ENCODE measurements at regions not wholly inside any gene's neighbourhood (a gene's known extent, or its start where the extent isn't known, plus 50 kb on each side); places are given as distances from the start of the nearest gene placed in this dataset.

DNA sequence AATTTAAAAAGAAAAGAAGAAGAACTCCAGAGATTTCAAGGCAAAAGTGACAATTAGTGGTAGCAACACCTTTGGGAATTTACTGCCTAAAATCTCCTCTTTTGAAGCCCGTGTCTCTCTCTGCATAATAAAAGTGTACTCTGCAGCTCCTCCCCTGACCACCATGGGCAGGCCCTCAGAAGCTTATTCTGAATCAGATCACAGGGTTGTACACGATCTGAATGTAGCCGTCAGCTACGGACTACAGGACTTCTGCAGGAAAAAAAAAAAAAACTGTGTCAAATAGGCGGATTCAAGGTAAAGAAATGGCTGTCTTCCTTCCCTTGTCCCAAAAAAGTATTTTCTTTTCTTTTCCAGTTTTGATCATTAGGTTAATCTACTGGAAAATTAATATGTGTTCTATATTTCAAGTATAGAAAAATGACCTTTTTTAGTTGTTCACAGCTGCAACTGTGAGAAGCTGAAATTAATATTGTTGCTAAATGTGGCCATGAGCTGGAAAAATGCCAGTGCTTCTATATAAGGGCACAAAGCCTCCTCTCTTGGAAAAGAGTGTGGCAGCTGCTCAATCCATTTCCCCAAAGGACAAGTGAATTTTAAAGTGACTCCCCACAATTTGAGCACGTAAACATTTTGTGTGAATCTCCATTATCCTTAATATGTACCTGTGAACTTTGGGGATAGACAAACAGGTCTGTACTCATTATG, 397.4 kb downstream of the C6orf118 start:
- no peak for DNase-seq

DNA sequence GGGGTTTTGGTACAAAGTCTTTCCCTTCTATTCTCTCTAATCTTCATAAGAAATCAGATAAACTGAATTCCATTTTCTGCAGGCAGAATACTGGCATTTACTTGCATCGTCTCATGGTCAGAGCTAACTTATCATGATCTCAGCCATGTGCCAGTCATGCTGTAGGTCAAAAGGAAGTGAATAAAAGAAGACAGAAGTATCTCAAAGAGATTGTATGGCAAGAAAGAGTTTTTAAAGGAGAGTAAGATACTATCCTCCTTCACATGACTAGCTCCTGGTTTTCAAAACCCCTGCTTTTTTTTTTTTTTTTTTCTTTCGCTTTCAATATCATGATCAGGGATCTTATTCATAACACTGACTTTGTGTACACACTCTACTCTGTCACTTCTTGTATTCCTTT, 398.3 kb downstream of the C6orf118 start:
- DNase-seq = no peak

DNA sequence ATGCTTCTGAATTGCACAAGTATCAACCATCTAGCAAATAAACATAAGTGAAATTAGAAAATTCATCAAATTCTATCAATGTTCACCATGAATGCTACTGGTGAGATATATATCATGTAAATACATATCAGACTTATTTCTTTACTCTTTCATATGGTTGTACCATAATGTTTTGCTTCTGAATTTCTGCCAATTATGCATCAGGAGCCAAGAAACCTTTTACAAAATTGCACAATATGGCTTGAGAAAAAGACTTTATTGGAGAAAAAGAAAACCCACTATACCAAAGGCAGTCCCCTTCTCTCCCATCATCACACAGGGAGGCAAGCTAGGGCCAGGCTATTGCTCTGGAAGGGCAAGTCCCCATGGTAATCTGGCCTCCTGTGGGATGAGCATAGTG, 402.6 kb downstream of the C6orf118 start:
- DNase-seq = no peak

DNA sequence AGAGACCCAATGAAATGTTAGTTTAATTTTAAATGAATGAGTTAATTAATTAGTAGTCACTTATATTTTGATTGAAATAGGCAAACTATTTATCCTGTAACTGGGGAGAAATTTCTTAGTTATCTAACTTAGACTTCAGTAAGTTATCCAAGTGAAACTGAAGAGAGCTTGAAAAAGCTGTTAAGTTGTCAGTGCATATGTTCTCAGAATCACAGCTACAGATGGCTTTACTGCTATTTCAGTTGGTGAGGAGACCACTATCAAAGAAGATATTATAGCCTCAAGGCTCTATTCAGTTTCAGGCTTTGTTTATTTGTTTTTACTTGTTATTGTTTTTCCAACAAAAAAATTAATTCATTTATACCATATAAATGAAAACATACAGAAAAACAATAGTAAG, 404.1 kb downstream of the C6orf118 start:
- no peak for DNase-seq

DNA sequence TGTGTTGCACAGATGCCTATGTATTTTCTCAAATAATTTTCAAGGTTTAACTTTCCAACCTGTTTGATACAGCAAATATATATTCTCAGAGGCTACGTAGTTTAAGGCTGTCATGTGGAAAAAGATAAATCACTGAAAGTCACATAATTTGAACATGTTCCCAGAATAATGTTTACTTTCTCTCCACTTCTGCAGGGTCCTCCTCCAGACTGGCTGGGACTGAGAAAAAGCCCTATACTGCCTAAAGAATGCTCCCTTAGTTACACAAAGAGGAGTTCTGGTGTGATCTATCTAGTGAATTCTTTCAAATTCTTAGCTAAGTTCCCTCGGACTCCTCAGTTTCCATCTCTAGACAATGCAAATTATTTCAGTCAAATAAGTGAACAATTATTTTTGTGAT, 411.0 kb downstream of the C6orf118 start:
- DNase-seq = no peak

DNA sequence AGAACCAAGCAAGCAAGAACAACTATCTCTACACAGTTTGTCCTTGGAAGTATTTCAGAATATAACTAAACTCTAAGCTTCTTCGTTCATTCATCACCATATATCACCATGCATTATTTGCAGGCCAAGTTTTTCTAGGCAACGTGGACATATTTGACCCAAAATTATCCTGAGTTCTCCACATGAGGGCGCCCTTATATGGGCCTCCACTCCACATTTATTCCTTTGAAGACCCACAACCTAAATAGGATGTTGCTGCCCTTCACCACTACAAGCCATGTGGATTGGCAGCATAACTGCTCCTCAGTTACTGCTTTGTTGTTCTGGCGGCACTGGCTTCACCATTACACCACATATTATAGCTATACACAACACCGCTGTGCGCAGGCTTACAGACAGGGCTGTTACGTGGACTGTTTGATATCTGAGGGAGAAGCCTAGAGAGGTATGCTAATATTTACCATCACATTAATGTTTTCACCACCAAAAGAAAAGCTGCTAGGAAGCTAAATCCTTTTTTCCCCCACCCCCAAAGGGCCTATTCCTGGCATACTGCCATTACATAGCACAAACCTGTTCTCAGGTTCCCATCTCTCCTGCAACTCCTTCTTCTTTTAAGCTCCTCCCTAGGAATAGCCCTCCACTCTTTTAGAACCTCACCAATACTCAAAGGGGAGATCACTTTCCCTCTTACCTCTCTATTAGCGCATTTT, 411.7 kb downstream of the C6orf118 start:
- DNase-seq = no peak

DNA sequence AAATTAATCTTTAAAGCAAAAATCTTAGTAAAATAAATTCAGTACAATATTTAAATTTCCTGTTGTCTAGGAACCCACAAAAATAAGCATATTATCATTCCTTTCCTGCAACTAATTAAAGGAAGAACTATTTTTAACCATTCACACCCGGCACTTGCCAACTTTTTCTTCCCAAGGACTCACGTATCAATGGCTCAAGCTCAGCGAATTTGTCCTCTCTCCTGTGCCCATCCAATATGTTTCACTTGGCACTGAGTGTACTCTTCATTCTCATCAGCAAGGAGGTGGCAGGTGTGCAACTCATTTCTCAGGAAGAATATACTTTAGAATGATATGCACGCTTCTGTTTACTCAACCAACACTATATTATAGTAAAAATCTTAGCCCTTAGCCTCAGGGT, 419.4 kb downstream of the C6orf118 start:
- DNase-seq = no peak

DNA sequence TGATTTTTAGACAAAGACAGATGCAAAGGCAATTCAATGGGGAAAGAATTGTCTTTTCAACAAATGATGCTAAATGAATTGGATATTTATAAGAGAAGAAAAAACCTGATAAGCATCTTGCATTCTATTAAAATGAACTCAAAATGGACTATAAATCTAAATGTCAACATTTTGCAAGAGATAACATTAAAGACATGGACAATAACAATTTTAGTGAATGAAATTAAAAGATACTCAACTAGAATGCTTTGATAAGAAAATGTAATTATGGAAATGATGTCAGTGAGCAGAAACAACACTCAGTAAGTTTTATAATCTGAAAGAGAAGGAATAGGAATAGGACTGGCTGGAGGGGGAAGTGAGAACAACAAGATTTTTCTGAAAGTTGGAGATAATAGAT, 421.7 kb downstream of the C6orf118 start:
- no peak for DNase-seq

DNA sequence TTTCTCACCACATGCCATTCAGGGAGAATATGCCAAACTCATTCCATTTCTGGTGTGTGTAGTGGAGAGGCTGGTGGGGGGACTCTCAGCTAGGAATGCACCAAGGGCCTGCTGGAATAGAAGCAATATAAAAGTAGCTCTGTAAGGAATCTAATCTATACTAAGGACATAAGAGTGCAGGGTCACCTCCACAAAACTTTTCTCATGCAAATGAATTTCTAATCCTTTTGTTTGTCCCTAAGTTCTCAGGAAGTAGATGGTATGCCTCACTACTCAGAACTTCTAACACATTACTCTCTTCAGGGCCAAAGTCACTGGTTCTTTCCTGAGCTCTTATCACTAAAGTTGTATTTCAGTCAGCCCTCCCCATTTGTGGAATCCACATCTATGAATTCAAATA, 427.2 kb downstream of the C6orf118 start:
- no peak for DNase-seq

DNA sequence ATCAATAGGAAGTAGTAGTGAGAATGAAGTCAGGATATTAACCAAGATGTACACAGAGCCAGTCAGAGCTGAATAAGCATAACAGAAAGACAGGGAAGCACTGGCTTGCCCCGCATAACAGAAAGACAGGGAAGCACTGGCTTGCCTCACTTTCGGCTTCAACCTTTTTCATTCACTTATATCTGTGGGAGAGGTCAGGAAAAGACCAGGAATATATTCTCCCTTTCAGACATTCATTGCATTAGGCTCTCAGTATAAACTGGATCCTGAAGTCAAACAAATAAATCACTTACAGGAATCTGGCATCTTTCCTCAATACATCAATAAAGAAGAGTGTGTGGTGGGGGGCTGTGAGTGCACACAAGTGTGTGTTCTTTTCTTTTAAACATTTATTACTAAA, 437.6 kb downstream of the C6orf118 start:
- no peak for DNase-seq

DNA sequence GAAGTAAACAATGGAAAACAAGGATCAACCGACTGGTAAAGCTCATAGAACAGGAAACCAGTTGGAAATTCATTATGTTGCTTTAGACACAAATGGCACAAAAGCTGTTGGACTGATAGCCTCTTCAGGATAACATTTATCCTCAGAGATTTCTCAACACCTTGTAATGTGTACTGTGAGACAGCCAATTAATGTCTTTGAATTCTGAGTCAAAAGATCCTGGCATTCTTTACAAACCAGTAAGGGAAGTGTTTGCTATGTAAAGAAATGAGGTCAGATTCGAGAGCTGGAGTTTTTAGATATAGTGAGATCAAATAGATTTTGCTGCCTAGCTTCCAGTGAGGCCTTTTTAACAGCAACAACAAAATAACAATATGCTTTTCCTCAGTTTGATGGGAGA, 439.2 kb downstream of the C6orf118 start:
- DNase-seq = no peak

DNA sequence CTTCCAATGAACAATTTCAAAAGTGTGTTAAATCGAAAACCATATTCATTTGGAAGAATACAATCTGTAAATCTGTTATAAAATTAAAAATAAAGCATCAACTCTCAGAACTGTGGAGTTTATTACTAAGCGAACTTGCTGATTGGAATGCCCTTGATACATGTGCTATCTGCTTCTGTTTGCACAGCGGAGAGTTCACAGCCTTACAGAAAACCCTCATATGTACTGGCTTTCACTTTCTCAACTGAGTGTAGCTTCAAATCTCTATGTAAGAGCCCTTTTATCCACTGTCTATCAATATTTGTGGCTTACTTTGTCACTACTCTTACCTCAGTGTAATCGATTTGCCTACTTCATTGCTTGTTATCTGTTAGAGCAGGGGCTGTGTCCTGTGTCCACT, 447.4 kb downstream of the C6orf118 start:
- no peak for DNase-seq

DNA sequence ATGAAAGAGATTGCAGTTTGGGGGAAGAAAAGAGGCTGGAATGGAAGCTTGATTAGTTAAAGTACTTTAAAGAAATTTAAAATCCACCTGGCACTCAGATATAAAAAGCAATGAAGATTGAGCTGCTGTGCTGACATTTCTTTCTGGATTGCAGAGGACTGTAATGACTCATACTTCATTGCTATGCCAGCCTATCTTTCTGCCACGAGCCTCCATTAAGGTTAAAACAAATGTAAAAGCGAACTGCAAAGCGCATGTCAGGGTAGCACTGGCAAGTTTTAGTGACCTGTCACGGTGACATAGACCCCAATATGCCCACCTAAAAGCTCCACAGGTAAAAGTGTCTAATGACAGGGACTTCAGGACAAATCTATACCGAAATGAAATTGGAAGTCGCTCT, 449.6 kb downstream of the C6orf118 start:
- DNase-seq = no peak

DNA sequence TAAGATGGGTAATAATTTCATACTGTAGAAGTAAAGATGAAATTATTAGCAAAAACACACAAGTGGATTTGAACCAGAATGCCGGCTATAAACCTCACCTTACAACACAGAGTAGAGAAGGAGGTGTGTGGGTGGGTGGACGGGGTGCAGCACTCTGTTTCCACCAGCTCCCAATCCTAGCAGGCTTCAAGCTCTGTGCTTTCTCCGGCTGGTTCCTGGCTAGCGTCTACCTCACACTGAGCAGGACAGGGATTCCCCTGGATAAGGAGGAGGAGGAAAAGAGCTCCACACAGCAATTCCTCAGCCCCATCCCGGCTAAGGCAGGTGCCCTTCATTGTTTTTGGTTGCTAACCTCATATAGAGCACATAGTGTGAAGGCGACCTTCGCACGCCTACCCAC, 453.3 kb downstream of the C6orf118 start:
- DNase-seq = no peak

DNA sequence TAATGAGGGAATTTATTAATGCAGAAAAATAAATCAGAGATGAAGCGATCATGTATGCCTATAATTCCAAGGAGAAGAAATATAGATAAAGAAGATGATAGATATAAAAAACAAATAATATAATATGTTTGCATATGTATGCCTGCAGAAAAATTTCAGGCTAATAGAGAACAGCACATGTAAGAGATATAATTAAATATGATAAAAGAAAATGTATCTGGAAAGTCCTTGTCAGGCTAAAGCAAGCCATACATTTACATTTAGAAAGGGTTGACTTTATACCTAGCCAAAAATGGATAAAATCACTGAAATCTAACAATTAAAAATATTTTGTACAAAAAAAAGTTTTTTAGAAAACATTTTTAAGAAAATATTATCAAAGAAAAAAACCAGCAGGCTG, 454.1 kb downstream of the C6orf118 start:
- no peak for DNase-seq

DNA sequence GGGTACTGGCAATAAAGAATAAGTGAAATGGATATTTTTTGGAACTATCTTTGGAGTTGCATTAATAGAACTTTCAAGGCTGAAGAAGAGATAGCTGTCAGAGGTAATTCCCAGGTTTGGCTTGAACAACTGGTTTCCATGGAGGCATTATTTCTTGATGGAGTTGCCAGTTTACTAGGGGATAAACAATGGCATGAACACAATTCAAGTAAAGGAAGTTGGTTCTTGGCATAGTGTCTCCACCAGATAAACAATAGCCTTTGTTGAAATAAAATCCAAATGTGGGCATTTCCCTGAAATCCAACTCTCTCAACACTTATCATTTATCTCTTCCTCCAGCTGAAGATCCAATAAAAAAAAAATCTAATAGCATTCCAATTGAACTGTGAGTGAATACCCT, 454.9 kb downstream of the C6orf118 start:
- DNase-seq = no peak

DNA sequence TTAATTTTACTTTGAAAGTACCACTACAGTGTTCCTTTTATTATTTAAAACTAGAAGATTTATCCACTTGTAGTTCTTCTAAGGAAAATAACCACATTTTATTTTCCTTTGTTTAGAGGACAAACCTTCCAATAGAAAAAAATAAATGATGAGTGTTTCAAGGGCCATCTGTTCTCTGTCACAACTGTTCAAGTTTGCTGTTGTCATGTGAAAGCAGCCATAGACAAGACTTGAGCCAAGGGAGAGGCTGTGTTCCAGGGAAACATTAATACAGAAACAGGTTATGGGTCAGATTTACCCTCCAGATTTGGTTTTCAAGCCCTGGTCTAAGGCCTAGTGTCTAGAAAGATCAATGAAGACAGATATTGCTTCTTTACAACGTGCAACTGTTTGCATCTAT, 463.6 kb downstream of the C6orf118 start:
- no peak for DNase-seq

DNA sequence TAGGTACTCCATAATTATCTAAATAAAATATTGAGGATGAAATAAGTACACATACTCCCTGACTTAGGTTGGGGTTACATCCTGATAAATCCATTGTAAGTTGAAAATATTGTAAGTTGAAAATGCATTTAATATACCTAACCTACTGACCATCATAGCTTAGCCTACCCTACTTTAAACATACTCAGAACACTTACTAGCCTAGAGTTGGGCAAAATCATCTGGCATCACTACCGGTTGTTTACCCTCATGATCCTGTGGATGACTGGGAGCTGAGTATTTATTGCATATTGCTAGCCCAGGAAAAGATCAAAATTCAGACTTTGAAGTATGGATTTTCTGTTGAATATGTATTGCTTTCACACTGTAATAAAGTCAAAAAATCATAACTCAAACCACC, 467.3 kb downstream of the C6orf118 start:
- DNase-seq = no peak

DNA sequence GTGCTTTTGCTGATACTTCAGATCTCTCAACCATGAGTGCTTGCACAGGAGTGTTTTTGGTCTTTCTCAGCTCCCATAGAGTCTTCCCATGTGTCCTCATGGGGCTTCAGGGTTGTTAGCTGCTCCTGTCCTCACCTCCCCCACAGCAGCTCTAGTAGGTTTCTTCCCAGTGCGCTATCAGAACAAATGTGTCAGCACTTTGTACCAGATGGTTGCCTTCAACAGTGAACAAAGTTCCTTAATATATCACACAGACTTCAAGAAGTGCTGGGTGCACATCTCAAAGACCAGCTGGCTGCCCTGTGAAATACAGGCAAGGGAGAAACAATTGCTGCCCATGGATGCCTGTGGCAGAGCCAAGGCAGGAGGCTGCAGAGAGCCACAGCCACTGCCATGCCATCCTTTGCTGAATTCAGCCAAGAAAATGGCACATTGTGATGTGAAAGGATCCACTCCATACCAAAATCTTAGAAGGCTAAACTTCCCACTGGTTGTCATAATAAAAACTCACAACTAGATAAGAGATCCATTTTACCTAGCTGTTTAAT, 471.3 kb downstream of the C6orf118 start:
- DNase-seq = no peak

DNA sequence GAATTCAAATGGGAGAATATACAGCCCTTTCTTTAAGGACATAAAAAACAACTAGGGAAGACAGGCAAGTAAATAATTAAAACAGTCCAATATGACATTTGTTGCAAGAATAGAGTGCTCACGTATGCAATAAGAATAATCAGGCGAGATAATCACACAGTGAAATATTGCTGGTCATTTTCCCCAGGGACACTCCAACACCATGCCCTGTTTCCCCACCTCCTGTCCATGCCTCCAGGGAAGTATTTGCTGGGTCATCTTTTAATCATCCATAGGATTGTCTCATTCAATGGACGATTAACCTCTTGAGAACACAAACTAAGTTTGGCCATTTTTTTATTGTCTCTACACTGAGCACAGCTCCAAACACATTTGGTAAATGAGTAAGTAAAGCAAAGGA, 472.9 kb downstream of the C6orf118 start:
- no peak for DNase-seq

DNA sequence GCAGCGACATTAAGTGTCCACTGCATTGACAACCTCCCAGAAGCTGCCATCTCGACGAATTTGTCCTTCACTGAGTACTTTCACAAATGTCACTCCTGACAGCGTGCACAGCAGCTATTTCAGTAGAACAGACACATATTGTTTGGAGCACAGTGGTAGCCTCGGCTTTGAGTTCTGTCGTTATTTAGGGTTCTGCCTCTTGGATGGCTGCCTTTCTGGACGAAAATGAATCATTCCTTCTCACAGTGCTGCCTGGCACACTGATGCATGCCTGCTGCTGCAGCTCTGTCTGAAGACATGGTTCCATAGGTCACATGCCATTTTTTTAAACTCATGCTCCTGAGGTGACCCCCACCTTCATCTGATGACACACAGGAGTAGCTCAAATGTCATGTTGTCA, 477.0 kb downstream of the C6orf118 start:
- no peak for DNase-seq

DNA sequence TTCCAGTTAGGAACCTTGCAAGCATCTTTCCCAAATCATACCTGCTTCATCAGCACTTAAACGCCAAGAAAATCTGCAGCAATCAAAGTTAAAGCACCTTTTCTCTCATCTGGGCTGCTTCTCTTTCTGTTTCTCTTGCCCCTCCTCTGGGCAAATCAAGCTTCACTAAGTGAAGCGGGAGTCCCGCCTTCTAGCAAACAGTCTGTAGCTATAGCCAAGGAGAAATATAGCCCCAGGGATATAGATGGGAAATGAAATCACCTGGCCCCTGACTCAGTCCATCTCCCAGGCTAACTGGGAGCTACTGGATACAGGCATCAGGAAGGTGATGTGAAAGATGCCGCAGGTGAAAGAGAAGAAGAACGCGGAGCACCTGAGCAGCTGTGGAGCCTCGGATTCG, 481.9 kb downstream of the C6orf118 start:
- no peak for DNase-seq

DNA sequence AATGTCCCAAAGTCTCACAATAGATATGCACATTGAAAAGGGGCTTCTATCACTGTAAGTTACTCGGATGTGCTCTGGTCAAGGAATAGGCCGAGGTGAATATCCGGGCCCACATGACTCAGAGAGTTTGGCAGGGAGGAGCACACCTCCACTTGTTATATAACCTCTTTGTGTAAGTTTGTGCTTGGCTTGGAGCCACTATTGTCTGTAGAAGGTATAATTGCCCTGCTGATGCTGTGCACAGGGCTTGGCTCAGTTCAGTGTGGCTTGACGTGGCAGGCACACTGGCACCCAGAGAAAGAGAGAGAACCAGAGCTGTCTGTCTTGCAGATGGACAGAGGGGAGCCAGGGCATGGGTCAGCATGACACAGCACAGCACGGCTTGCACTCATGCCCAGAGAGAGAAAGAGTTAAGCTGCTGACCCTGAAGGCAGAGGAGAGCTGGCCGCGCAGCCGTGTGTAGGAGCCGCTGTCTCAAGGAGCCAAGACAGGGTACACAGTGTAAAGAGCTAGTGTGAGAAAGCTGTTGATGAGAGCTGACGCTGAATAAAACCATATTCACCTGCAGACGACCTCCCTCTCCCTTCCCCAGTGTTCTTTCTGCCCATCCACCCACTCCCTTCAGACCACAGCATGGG, 482.5 kb downstream of the C6orf118 start:
- no peak for DNase-seq

DNA sequence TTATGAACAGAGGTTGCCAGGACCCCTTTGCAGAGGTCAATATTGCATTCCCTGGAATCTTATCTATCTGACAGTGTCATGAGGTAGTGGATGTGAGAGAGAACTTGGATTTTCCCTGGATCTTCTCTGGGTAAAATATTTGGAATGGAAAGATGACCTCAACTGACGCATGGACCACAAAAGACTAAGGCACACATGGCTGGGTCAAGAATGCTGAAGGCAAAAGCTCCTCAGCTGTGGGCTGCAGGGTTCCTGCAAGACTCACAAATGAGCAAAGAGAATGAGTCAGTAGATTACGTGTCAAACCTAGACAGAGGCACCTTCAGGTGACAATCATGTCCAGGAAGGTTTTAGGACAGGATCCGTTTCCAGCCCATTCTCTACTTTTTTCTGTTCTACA, 484.0 kb downstream of the C6orf118 start:
- DNase-seq = no peak
